Epithelial cell of proximal tubule (primary cell): ENCODE measurements at regions not wholly inside any gene's neighbourhood (a gene's known extent, or its start where the extent isn't known, plus 50 kb on each side); places are given as distances from the start of the nearest gene placed in this dataset.

Source experiments
- DNase-seq: peaks from one replicate; pipeline ENCODE4 v3.0.0-alpha.2; 2011; ENCODE audit warnings: low read depth
- H3K4me3 ChIP-seq: 2 replicates; pipeline ENCODE4 v1.5.1; 2011; ENCODE audit warnings: low read depth, mild to moderate bottlenecking, low read length
- CTCF ChIP-seq: conservative IDR thresholded peaks from 2 replicates; pipeline ENCODE4 v1.5.1; 2012; ENCODE audit warnings: low read depth, mild to moderate bottlenecking, low read length

GRCh38 chr11:70732023-70732880 is 333.9 kb downstream of the CTTN start:
- DNase-seq, result no peak
- no peak for TF ChIP-seq CTCF
- no peak overlapping the region for H3K4me3 ChIP-seq

- no peak for DNase-seq
- H3K4me3 ChIP-seq, result no peak overlapping the region
- no peak for TF ChIP-seq CTCF
Observed at GRCh38 chr11:70732881-70733196, 334.5 kb downstream of the CTTN start.

- H3K4me3 ChIP-seq, result no peak overlapping the region
- no peak for DNase-seq
- TF ChIP-seq CTCF, result no peak
Observed at GRCh38 chr11:70733327-70734325, 335.3 kb downstream of the CTTN start.

- no peak overlapping the region for H3K4me3 ChIP-seq
- no peak for DNase-seq
- no peak for TF ChIP-seq CTCF
Observed at GRCh38 chr11:70734379-70734778, 336.1 kb downstream of the CTTN start.

- H3K4me3 ChIP-seq, result no peak overlapping the region
- TF ChIP-seq CTCF, result no peak
- DNase-seq, result no peak
Observed at GRCh38 chr11:70734911-70735310, 336.6 kb downstream of the CTTN start.

GRCh38 chr11:70735976-70736375 is 337.6 kb downstream of the CTTN start:
- TF ChIP-seq CTCF, result no peak
- no peak for DNase-seq

More at GRCh38 chr11:70735976-70736375, 337.6 kb downstream of the CTTN start:
- H3K4me3 ChIP-seq, result no peak overlapping the region
